HG02798 (cell line): ENCODE measurements at regions not wholly inside any gene's neighbourhood (a gene's known extent, or its start where the extent isn't known, plus 50 kb on each side); places are given as distances from the start of the nearest gene placed in this dataset.

Source experiments
- ATAC-seq: cut with Tn5 transposase; IDR thresholded peaks from one replicate; pipeline ENCODE4 v1.9.1; 2021; ENCODE audit warnings: mild to moderate bottlenecking; ENCODE audit not compliant: unreplicated experiment, poor library complexity

- ATAC-seq, result no peak
Measured at GRCh38 chr10:128851281-128851680, 615.8 kb upstream of the MGMT start.

- ATAC-seq, result no peak
Measured at GRCh38 chr10:128851726-128852125, 615.3 kb upstream of the MGMT start.

- ATAC-seq, result no peak
Measured at GRCh38 chr10:128852449-128852848, 614.6 kb upstream of the MGMT start.

- ATAC-seq, result no peak
Measured at GRCh38 chr10:128852902-128853301, 614.1 kb upstream of the MGMT start.

GRCh38 chr10:128853537-128853936 is 613.5 kb upstream of the MGMT start:
- no peak for ATAC-seq

GRCh38 chr10:128854204-128854603 is 612.8 kb upstream of the MGMT start:
- ATAC-seq, result no peak

GRCh38 chr10:128854963-128855362 is 612.1 kb upstream of the MGMT start:
- ATAC-seq, result no peak

- no peak for ATAC-seq
Measured at GRCh38 chr10:128855618-128856428, 611.2 kb upstream of the MGMT start.

- ATAC-seq, result peak; percentile 38
Measured at GRCh38 chr10:128859738-128860386, 607.2 kb upstream of the MGMT start.

GRCh38 chr10:128860574-128860973 is 606.5 kb upstream of the MGMT start:
- no peak for ATAC-seq

GRCh38 chr10:128861018-128861901 is 605.8 kb upstream of the MGMT start:
- ATAC-seq, result no peak

- no peak for ATAC-seq
Measured at GRCh38 chr10:128863411-128863810, 603.6 kb upstream of the MGMT start.

- ATAC-seq, result no peak
Measured at GRCh38 chr10:128863823-128864405, 603.1 kb upstream of the MGMT start.

GRCh38 chr10:128864554-128865295 is 602.3 kb upstream of the MGMT start:
- no peak for ATAC-seq

GRCh38 chr10:128865436-128866195 is 601.4 kb upstream of the MGMT start:
- no peak for ATAC-seq

GRCh38 chr10:128866551-128866950 is 600.5 kb upstream of the MGMT start:
- no peak for ATAC-seq

- no peak for ATAC-seq
Measured at GRCh38 chr10:128867210-128867609, 599.8 kb upstream of the MGMT start.

GRCh38 chr10:128867819-128868218 is 599.2 kb upstream of the MGMT start:
- ATAC-seq, result no peak

- no peak for ATAC-seq
Measured at GRCh38 chr10:128868481-128868880, 598.6 kb upstream of the MGMT start.
